Caco-2 (cell line): ENCODE measurements at regions not wholly inside any gene's neighbourhood (a gene's known extent, or its start where the extent isn't known, plus 50 kb on each side); places are given as distances from the start of the nearest gene placed in this dataset.

Source experiments
- BruUV-seq: library from RNA; stranded (reverse); fragments of 400-500 nt; replicated peaks from 2 replicates; lab custom pipeline; 2021; lab: Mats Ljungman, UMichigan
- CTCF ChIA-PET: fragments of 300-600 bp; sonication (Branson Sonifier 250); formaldehyde crosslinking; loops from one replicate; lab custom pipeline; 2022; ENCODE audit warnings: antibody characterized with exemption; lab: Charles Lee
- POLR2A ChIA-PET: fragments of 300-600 bp; sonication (Branson Sonifier 250); formaldehyde crosslinking; loops from one replicate; lab custom pipeline; 2022; ENCODE audit warnings: antibody characterized with exemption; lab: Charles Lee
- DNase-seq, 2 experiments: peaks; one replicate each; pipeline versions ENCODE4 v3.0.0 to v3.0.0-alpha.2; 2020 to 2022
- H3K27me3 ChIP-seq: replicated peaks from 2 replicates; pipeline ENCODE4 v1.6.0; 2011; ENCODE audit warnings: low read length; ENCODE audit not compliant: control insufficient read depth, insufficient read depth
- H3K36me3 ChIP-seq: 2 replicates; pipeline ENCODE4 v1.5.1; 2011; ENCODE audit warnings: low read length; ENCODE audit not compliant: control insufficient read depth, insufficient read depth
- H3K4me1 ChIP-seq: fragments of 250-450 bp; sonication (Bioruptor Pico); 2 replicates; pipeline ENCODE4 v1.5.1; 2020; ENCODE audit warnings: mild to moderate bottlenecking
- H3K4me3 ChIP-seq: 2 replicates; pipeline ENCODE4 v1.5.1; 2011; ENCODE audit warnings: low read depth, mild to moderate bottlenecking, control low read depth, low read length
- H3K9me3 ChIP-seq: fragments of 250-450 bp; sonication (Bioruptor Pico); 2 replicates; pipeline ENCODE4 v1.5.1; 2020; ENCODE audit warnings: mild to moderate bottlenecking, moderate library complexity
- H3K27ac Mint-ChIP-seq: one replicate; pipeline ENCODE4 v1.8.0; 2022; ENCODE audit warnings: mixed read lengths; ENCODE audit not compliant: unreplicated experiment
- H3K27me3 Mint-ChIP-seq: one replicate; pipeline ENCODE4 v1.8.0; 2022; ENCODE audit warnings: mixed read lengths; ENCODE audit not compliant: insufficient read depth, unreplicated experiment
- H3K36me3 Mint-ChIP-seq: one replicate; pipeline ENCODE4 v1.8.0; 2022; ENCODE audit warnings: mild to moderate bottlenecking, mixed read lengths; ENCODE audit not compliant: insufficient read depth, unreplicated experiment
- H3K4me1 Mint-ChIP-seq: one replicate; pipeline ENCODE4 v1.8.0; 2022; ENCODE audit warnings: low read depth, mixed read lengths; ENCODE audit not compliant: unreplicated experiment
- H3K4me3 Mint-ChIP-seq: one replicate; pipeline ENCODE4 v1.8.0; 2022; ENCODE audit warnings: mild to moderate bottlenecking, moderate library complexity, mixed read lengths; ENCODE audit not compliant: unreplicated experiment
- H3K9me3 Mint-ChIP-seq: one replicate; pipeline ENCODE4 v1.8.0; 2022; ENCODE audit warnings: mixed read lengths; ENCODE audit not compliant: unreplicated experiment
- intact Hi-C: fragments of 100-400 bp; cut with micrococcal nuclease; formaldehyde crosslinking; loops from one replicate; pipeline ENCODE4 v1.10.0; 2022; ENCODE audit not compliant: unreplicated experiment
- TF ChIP-seq, protein P1 (sequence below), 2 experiments: fragments of 200-600 bp in 1 of 2; IDR thresholded peaks; 1 replicate in 1 of 2; 2 replicates in 1 of 2; pipeline versions ENCODE4 v1.5.1 to v1.8.0; 2011 to 2022; ENCODE audit warnings: antibody characterized with exemption in 1 of 2, control low read depth in 1 of 2, inconsistent platforms in 1 of 2, low read depth in 1 of 2, low read length in 1 of 2, mild to moderate bottlenecking in 1 of 2, moderate library complexity in 1 of 2; ENCODE audit not compliant: insufficient read depth in 1 of 2, severe bottlenecking in 1 of 2, unreplicated experiment in 1 of 2

DNA sequence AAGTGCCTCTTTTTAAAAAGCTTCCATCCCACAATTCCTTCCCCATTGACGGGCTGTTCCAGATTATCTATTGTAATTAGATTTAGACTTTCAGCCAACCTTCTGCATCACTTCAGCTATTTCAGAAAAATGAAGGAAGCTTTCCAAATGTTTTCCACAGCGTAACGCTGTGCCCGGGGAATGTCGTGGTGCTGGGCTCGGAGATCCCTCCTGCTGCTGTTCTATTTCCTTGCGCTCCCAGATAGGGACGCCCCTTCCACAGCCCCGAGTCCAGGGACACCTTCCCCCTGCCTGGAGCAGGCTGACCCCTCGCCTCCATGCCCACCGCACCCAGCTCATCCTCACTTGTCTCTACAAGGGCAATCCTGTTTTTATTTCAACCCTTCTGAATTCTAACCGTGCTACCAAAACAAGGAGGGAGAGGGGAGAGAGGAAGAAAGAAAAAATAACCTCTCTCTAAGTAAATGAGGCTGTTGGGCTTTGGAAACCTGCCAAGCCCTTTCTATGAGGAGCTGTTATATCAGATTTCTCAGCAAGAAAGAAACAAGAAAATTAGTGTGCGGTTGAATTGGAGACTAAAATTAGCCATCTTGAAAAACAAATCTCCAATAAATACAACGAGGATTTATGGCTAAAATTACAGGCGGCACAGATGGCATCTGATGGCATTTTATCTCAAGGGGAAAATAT lies 366.9 kb downstream of the BRD1 start:
- POLR2A ChIA-PET, result no interaction called here

DNA sequence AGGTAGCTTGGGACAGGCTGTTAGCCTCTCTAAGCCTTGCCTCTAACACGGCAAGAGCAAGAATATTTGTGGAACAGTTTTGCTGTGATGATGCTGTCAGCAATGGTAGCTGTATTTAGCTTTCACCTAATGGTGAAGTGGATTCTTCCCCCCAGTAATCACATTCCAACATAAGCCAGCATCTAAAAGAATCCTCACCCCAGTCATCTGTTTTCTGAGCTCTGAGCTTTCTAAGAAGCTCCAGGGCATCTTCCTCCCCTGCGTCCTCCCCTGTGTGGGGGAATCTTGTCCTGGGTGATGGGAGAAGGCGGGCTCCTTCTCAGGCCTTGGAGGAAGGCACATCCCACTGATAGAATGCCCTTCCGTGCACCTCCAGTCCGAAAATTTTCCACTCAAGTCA lies 367.6 kb downstream of the BRD1 start:
- H3K36me3 ChIP-seq, result no peaks in the 10 kb centered on the region
- Mint-ChIP-seq H3K9me3 (no peaks in the 10 kb centered on the region), H3K27me3 (peaks cover 25% of the 10 kb centered on the region), H3K4me1 (no peaks in the 10 kb centered on the region), H3K36me3 (no peaks in the 10 kb centered on the region), H3K4me3 (no peak overlapping the region), H3K27ac (no peak overlapping the region)
- no peak for DNase-seq
- H3K27me3 ChIP-seq, result no peaks in the 10 kb centered on the region; the same call in 1 of the 2 replicates
- no peaks in the 10 kb centered on the region for H3K9me3 ChIP-seq
- no peak overlapping the region for H3K4me3 ChIP-seq
- TF ChIP-seq, protein P1, sequence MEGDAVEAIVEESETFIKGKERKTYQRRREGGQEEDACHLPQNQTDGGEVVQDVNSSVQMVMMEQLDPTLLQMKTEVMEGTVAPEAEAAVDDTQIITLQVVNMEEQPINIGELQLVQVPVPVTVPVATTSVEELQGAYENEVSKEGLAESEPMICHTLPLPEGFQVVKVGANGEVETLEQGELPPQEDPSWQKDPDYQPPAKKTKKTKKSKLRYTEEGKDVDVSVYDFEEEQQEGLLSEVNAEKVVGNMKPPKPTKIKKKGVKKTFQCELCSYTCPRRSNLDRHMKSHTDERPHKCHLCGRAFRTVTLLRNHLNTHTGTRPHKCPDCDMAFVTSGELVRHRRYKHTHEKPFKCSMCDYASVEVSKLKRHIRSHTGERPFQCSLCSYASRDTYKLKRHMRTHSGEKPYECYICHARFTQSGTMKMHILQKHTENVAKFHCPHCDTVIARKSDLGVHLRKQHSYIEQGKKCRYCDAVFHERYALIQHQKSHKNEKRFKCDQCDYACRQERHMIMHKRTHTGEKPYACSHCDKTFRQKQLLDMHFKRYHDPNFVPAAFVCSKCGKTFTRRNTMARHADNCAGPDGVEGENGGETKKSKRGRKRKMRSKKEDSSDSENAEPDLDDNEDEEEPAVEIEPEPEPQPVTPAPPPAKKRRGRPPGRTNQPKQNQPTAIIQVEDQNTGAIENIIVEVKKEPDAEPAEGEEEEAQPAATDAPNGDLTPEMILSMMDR (IDR thresholded peaks at IDR 0.05; ENCODE audit: insufficient read depth in 1 of 2, low read depth in 1 of 2, low read length in 1 of 2, severe bottlenecking in 1 of 2, unreplicated experiment in 1 of 2), result no peak
- H3K4me1 ChIP-seq, result no peaks in the 10 kb centered on the region
- CTCF ChIA-PET, result no interaction called here
- BruUV-seq, result no TSS peak
- POLR2A ChIA-PET, result no interaction called here
- intact Hi-C loops, result no loop called here

More for the DNA sequence above, 366.9 kb downstream of the BRD1 start:
- no peak overlapping the region for H3K4me3 ChIP-seq
- H3K27me3 Mint-ChIP-seq, result peaks cover 23% of the 10 kb centered on the region
- BruUV-seq, result no TSS peak
- no peaks in the 10 kb centered on the region for H3K36me3 Mint-ChIP-seq
- no peaks in the 10 kb centered on the region for H3K36me3 ChIP-seq
- H3K9me3 Mint-ChIP-seq, result no peaks in the 10 kb centered on the region
- H3K4me1 ChIP-seq, result no peaks in the 10 kb centered on the region
- H3K4me1 Mint-ChIP-seq, result no peaks in the 10 kb centered on the region
- intact Hi-C loops, result no loop called here
- no peak overlapping the region for H3K4me3 Mint-ChIP-seq
- TF ChIP-seq, protein P1 (IDR thresholded peaks at IDR 0.05; ENCODE audit: insufficient read depth in 1 of 2, low read depth in 1 of 2, low read length in 1 of 2, severe bottlenecking in 1 of 2, unreplicated experiment in 1 of 2), result no peak
- no peak for DNase-seq
- H3K27ac Mint-ChIP-seq, result no peak overlapping the region
- no peaks in the 10 kb centered on the region for H3K9me3 ChIP-seq
- H3K27me3 ChIP-seq, result no peaks in the 10 kb centered on the region; the same call in 1 of the 2 replicates
- CTCF ChIA-PET, result no interaction called here

DNA sequence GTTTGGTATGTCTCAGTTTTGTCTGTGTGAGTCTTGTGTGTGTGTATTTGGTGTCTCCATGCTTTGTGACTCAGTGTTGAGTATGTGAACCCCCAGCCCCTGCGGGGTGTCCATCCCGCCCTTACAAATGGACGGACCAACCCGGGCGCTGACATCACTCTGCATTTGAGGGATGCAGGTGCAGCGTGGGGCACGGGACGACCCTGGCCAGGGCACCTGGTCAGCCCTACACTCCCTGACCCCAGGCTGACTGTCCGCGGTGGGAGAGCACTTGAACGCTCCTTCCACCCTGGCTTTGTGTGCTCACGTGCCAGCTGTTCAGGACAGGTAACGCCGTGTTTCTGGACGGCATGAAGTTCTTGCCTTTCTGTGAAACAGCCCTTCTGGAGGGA lies 369.0 kb downstream of the BRD1 start:
- no peak overlapping the region for H3K4me3 Mint-ChIP-seq
- H3K9me3 ChIP-seq, result no peaks in the 10 kb centered on the region
- H3K27me3 ChIP-seq, result no peaks in the 10 kb centered on the region; the same call in 1 of the 2 replicates
- H3K4me1 ChIP-seq, result no peaks in the 10 kb centered on the region
- intact Hi-C loops, result no loop called here
- TF ChIP-seq, protein P1 (IDR thresholded peaks at IDR 0.05; ENCODE audit: insufficient read depth in 1 of 2, low read depth in 1 of 2, low read length in 1 of 2, severe bottlenecking in 1 of 2, unreplicated experiment in 1 of 2), result no peak
- POLR2A ChIA-PET, result no interaction called here
- DNase-seq, result no peak
- H3K27me3 Mint-ChIP-seq, result peaks cover 26% of the 10 kb centered on the region
- CTCF ChIA-PET, result no interaction called here
- no TSS peak for BruUV-seq
- no peak overlapping the region for H3K4me3 ChIP-seq
- H3K36me3 ChIP-seq, result no peaks in the 10 kb centered on the region
- no peaks in the 10 kb centered on the region for H3K36me3 Mint-ChIP-seq
- H3K4me1 Mint-ChIP-seq, result no peaks in the 10 kb centered on the region
- no peaks in the 10 kb centered on the region for H3K9me3 Mint-ChIP-seq
- no peak overlapping the region for H3K27ac Mint-ChIP-seq
